ENCODE measurements at regions not wholly inside any gene's neighbourhood (a gene's known extent, or its start where the extent isn't known, plus 50 kb on each side); places are given as distances from the start of the nearest gene placed in this dataset.

- TF ChIP-seq POLR2A (IDR thresholded peaks at IDR 0.05) (no peak), CTCF (IDR thresholded peaks at IDR 0.05) (no peak)
These were observed 1645.9 kb upstream of the CELF4 start for GRCh38 chr18:39211461-39211860.
